Endodermal cell (in vitro differentiated cells): ENCODE measurements at regions not wholly inside any gene's neighbourhood (a gene's known extent, or its start where the extent isn't known, plus 50 kb on each side); places are given as distances from the start of the nearest gene placed in this dataset.

Source experiments
- DNase-seq: peaks from one replicate; pipeline ENCODE4 v3.0.0-alpha.2; 2017
- H3K27ac ChIP-seq: 2 replicates; pipeline ENCODE4 v1.5.1; 2013; ENCODE audit warnings: mild to moderate bottlenecking, low read depth, low read length, moderate library complexity
- H3K27me3 ChIP-seq: 2 replicates; pipeline ENCODE4 v1.6.1; 2013; ENCODE audit warnings: mild to moderate bottlenecking, low read length, moderate library complexity; ENCODE audit not compliant: insufficient read depth, control insufficient read depth, poor library complexity, severe bottlenecking
- H3K36me3 ChIP-seq: 2 replicates; pipeline ENCODE4 v1.7.0; 2013; ENCODE audit warnings: mild to moderate bottlenecking, low read length, moderate library complexity; ENCODE audit not compliant: control insufficient read depth, insufficient read depth
- H3K4me1 ChIP-seq: one replicate; pipeline ENCODE4 v1.7.0; 2013; ENCODE audit warnings: low read length; ENCODE audit not compliant: control insufficient read depth, insufficient read depth
- H3K4me3 ChIP-seq: 2 replicates; pipeline ENCODE4 v1.5.1; 2013; ENCODE audit warnings: mild to moderate bottlenecking, low read length, moderate library complexity
- H3K9ac ChIP-seq: 2 replicates; pipeline ENCODE4 v1.6.1; 2013; ENCODE audit warnings: mild to moderate bottlenecking, low read length, moderate library complexity; ENCODE audit not compliant: poor library complexity, severe bottlenecking; ENCODE audit errors: extremely low read depth
- H3K9me3 ChIP-seq: 2 replicates; pipeline ENCODE4 v1.6.1; 2013; ENCODE audit warnings: mild to moderate bottlenecking, low read length, moderate library complexity; ENCODE audit not compliant: control insufficient read depth
- H3K27ac Mint-ChIP-seq: 2 replicates; pipeline ENCODE4 v1.8.0; 2020; ENCODE audit warnings: mixed read lengths
- H3K27me3 Mint-ChIP-seq: 2 replicates; pipeline ENCODE4 v1.8.0; 2021; ENCODE audit warnings: mild to moderate bottlenecking, mixed read lengths; ENCODE audit not compliant: insufficient read depth
- H3K36me3 Mint-ChIP-seq: 2 replicates; pipeline ENCODE4 v1.8.0; 2020; ENCODE audit warnings: low read depth, mixed read lengths
- H3K4me1 Mint-ChIP-seq: 2 replicates; pipeline ENCODE4 v1.8.0; 2020; ENCODE audit warnings: mixed read lengths
- H3K4me3 Mint-ChIP-seq: 2 replicates; pipeline ENCODE4 v1.8.0; 2020; ENCODE audit warnings: mild to moderate bottlenecking, moderate library complexity, mixed read lengths
- H3K9me3 Mint-ChIP-seq: 2 replicates; pipeline ENCODE4 v1.8.0; 2020; ENCODE audit warnings: mild to moderate bottlenecking, mixed read lengths
- CTCF ChIP-seq: fragments of 200-600 bp; sonication (generic); conservative IDR thresholded peaks from 2 replicates; pipeline ENCODE4 v1.5.0; 2021; ENCODE audit warnings: antibody characterized with exemption, mild to moderate bottlenecking
- WGBS, 2 experiments: methylation state at CpG; one replicate each; pipeline versions ENCODE4 v1.1.5 to v1.1.7; 2013; ENCODE audit warnings: missing lambda C conversion rate in 2 of 2, mixed read lengths in 1 of 2; ENCODE audit not compliant: insufficient coverage in 1 of 2, insufficient read length in 1 of 2; 5-methylcytosine and 5-hydroxymethylcytosine counted together

- Mint-ChIP-seq H3K27ac (no peak overlapping the region), H3K4me1 (peaks cover 31% of the 10 kb centered on the region), H3K27me3 (peaks cover 36% of the 10 kb centered on the region), H3K4me3 (no peak overlapping the region), H3K36me3 (no peaks in the 10 kb centered on the region), H3K9me3 (peaks cover 11% of the 10 kb centered on the region)
- DNase-seq, result no peak
- peaks cover 11% of the 10 kb centered on the region for H3K4me1 ChIP-seq
- H3K27ac ChIP-seq, result no peak overlapping the region
- no peak overlapping the region for H3K4me3 ChIP-seq
- WGBS, 2 experiments, result 94% methylated on average over 1 of the region's 1 CpG; no CpG with 5 or more reads in 1 of the 2 experiments
- peaks cover 11% of the 10 kb centered on the region for H3K27me3 ChIP-seq
- H3K36me3 ChIP-seq, result no peaks in the 10 kb centered on the region
- no peak overlapping the region for H3K9ac ChIP-seq
- peaks cover 17% of the 10 kb centered on the region for H3K9me3 ChIP-seq
- TF ChIP-seq CTCF, result no peak
Observed at GRCh38 chr10:88164471-88164870, 301.0 kb downstream of the PTEN start.

GRCh38 chr10:88165849-88166271 is 302.4 kb downstream of the PTEN start:
- H3K27me3 ChIP-seq, result peaks cover 11% of the 10 kb centered on the region
- peaks cover 37% of the 10 kb centered on the region for H3K27me3 Mint-ChIP-seq
- 96 to 98% methylated on average over 5 to 7 of the region's 7 CpGs for WGBS, 2 experiments
- TF ChIP-seq CTCF, result no peak
- no peak overlapping the region for H3K27ac Mint-ChIP-seq
- DNase-seq, result no peak
- H3K9me3 ChIP-seq, result peaks cover 19% of the 10 kb centered on the region
- peaks cover 10% of the 10 kb centered on the region for H3K4me1 ChIP-seq
- peaks cover 38% of the 10 kb centered on the region for H3K4me1 Mint-ChIP-seq
- no peak overlapping the region for H3K9ac ChIP-seq
- H3K36me3 Mint-ChIP-seq, result no peaks in the 10 kb centered on the region
- H3K4me3 ChIP-seq, result no peak overlapping the region
- H3K9me3 Mint-ChIP-seq, result peaks cover 13% of the 10 kb centered on the region
- no peak overlapping the region for H3K4me3 Mint-ChIP-seq
- no peak overlapping the region for H3K27ac ChIP-seq
- no peaks in the 10 kb centered on the region for H3K36me3 ChIP-seq

GRCh38 chr10:88168171-88169036 is 305.0 kb downstream of the PTEN start:
- no peaks in the 10 kb centered on the region for H3K36me3 Mint-ChIP-seq
- 95 to 100% methylated on average over 2 to 3 of the region's 3 CpGs for WGBS, 2 experiments
- DNase-seq, result no peak
- H3K27me3 ChIP-seq, result peaks cover 11% of the 10 kb centered on the region
- TF ChIP-seq CTCF, result no peak
- H3K4me3 ChIP-seq, result peak overlapping the region; percentile 4
- H3K4me3 Mint-ChIP-seq, result no peak overlapping the region
- H3K27ac Mint-ChIP-seq, result no peak overlapping the region
- peaks cover 4% of the 10 kb centered on the region for H3K4me1 ChIP-seq
- peaks cover 8% of the 10 kb centered on the region for H3K9me3 Mint-ChIP-seq
- H3K4me1 Mint-ChIP-seq, result peaks cover 23% of the 10 kb centered on the region
- H3K9ac ChIP-seq, result no peak overlapping the region
- H3K27me3 Mint-ChIP-seq, result peaks cover 35% of the 10 kb centered on the region
- no peak overlapping the region for H3K27ac ChIP-seq
- H3K36me3 ChIP-seq, result no peaks in the 10 kb centered on the region
- peaks cover 19% of the 10 kb centered on the region for H3K9me3 ChIP-seq
